ENCODE measurements at regions not wholly inside any gene's neighbourhood (a gene's known extent, or its start where the extent isn't known, plus 50 kb on each side); places are given as distances from the start of the nearest gene placed in this dataset.

DNA sequence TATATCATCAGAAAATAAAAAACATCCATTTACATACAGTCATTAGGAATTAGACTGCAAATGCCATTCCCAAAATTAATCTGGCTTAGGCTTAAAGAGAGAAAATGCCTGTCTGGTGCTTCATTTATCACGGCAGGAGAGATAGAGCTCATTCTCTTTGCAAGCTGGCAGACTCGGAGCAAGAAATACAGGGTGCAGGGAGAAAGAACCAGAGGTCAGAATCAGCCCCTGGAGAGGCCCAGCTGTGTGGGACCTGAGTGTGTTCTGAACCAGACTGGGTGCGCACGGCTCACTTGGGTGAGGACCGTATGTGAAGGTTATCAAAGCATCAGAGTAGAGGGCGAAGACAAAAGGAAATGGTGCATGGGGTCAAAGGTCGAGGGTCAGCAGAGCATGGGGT lies 227.8 kb downstream of the ACKR3 start (continued):
- TF ChIP-seq FOXP1 (CRISPR knock-in tag; IDR thresholded peaks at IDR 0.05) (no peak), ZNF586 (CRISPR knock-in tag; conservative IDR thresholded peaks at IDR 0.05) (no peak), ZNF57 (CRISPR knock-in tag; IDR thresholded peaks at IDR 0.05) (no peak)

DNA sequence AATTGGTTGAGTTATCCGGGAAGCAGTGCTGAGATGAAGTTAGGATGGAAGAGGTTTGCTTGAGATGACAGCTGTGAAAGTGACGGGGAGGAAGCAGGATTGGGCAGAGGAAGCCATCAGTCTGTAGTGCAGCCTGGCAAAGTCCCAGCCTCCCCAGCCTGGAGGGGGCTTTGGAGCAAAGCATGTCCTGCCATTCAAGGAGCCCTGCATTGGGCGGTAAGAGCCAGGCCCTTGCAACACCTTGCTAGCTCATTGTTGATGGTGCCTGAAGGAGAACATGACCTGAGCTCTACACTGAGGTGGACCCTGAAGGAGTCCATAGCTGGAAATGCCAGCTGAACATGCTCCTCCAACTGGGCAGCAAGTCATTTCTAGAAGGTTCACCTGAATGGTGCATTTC lies 228.9 kb downstream of the ACKR3 start:
- no TSS peak for BruUV-seq (replicated peaks)
- in situ Hi-C loops (cut with MboI) = no loop called here

More for the DNA sequence above, 228.9 kb downstream of the ACKR3 start:
- Histone ChIP-seq H3K4me2 (ENCODE audit: insufficient read depth, low read length) (no peak overlapping the region), H3K79me2 (ENCODE audit: control insufficient read depth, insufficient read depth, low read length) (no peaks in the 10 kb centered on the region), H3K4me1 (replicated peaks in 1 of 2; ENCODE audit: control insufficient read depth in 2 of 2, insufficient read depth in 2 of 2, low read length in 2 of 2) (no peaks in the 10 kb centered on the region), H3K36me3 (ENCODE audit: control insufficient read depth, insufficient read depth, low read length) (no peaks in the 10 kb centered on the region), H3K9me1 (ENCODE audit: control insufficient read depth, insufficient read depth, low read length) (no peaks in the 10 kb centered on the region), H3K27ac (ENCODE audit: extremely low read depth, low read depth, low read length) (no peak overlapping the region), H3K27me3 (ENCODE audit: control insufficient read depth in 2 of 2, insufficient read depth in 2 of 2, low read length in 2 of 2) (peaks cover 0 to 9% of the 10 kb centered on the region in 2 experiments; a peak in 1 of 5 replicates), H4K20me1 (replicated peaks; ENCODE audit: control insufficient read depth, insufficient read depth, low read length) (no peaks in the 10 kb centered on the region), H3K9ac (ENCODE audit: insufficient read depth in 1 of 2, low read depth in 2 of 2, low read length in 2 of 2) (no peak overlapping the region), H3K9me3 (replicated peaks; ENCODE audit: control insufficient read depth, insufficient read depth, low read depth, low read length) (no peaks in the 10 kb centered on the region), H3K4me3 (no peak overlapping the region), H2AFZ (ENCODE audit: low read depth, low read length) (no peak overlapping the region)
- TF ChIP-seq SNIP1 (IDR thresholded peaks at IDR 0.05; ENCODE audit: low read depth) (no peak), MCM7 (IDR thresholded peaks at IDR 0.05) (no peak), SRSF3 (IDR thresholded peaks at IDR 0.05; ENCODE audit: insufficient read depth, low read length) (no peak), ZNF408 (CRISPR knock-in tag; IDR thresholded peaks at IDR 0.05; ENCODE audit: low read depth) (no peak), ZKSCAN1 (IDR thresholded peaks at IDR 0.05; ENCODE audit: low read depth, low read length) (no peak), CBFA2T3 (IDR thresholded peaks at IDR 0.05) (no peak), RBM25 (IDR thresholded peaks at IDR 0.05; ENCODE audit: low read depth, low read length, severe bottlenecking) (no peak), ZNF224 (CRISPR knock-in tag; IDR thresholded peaks at IDR 0.05) (no peak), RAD21 (CRISPR knock-in tag; conservative IDR thresholded peaks at IDR 0.05 in 1 of 2, IDR thresholded peaks at IDR 0.05 in 1 of 2) (no peak), FOXK2 (conservative IDR thresholded peaks at IDR 0.05 in 1 of 2, IDR thresholded peaks at IDR 0.05 in 1 of 2; ENCODE audit: low read depth in 2 of 2) (no peak), TCFL5 (CRISPR knock-in tag; conservative IDR thresholded peaks at IDR 0.05) (no peak), PHF8 (IDR thresholded peaks at IDR 0.05; ENCODE audit: borderline replicate concordance, low read length) (no peak), FOXP1 (CRISPR knock-in tag; IDR thresholded peaks at IDR 0.05) (no peak)
- TF ChIP-seq, protein P1, sequence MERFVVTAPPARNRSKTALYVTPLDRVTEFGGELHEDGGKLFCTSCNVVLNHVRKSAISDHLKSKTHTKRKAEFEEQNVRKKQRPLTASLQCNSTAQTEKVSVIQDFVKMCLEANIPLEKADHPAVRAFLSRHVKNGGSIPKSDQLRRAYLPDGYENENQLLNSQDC (CRISPR knock-in tag; IDR thresholded peaks at IDR 0.05) = no peak
- TF ChIP-seq, protein P2, sequence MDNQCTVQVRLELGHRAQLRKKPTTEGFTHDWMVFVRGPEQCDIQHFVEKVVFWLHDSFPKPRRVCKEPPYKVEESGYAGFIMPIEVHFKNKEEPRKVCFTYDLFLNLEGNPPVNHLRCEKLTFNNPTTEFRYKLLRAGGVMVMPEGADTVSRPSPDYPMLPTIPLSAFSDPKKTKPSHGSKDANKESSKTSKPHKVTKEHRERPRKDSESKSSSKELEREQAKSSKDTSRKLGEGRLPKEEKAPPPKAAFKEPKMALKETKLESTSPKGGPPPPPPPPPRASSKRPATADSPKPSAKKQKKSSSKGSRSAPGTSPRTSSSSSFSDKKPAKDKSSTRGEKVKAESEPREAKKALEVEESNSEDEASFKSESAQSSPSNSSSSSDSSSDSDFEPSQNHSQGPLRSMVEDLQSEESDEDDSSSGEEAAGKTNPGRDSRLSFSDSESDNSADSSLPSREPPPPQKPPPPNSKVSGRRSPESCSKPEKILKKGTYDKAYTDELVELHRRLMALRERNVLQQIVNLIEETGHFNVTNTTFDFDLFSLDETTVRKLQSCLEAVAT (IDR thresholded peaks at IDR 0.05) = no peak
- DNase-seq (ENCODE audit: extremely low read depth in 1 of 4, low spot score in 3 of 4) = no peak
- ATAC-seq = no peak
- ChIA-PET POLR2A (no interaction called here), CTCF (ENCODE audit: low intra/inter-chr PET ratio) (no interaction called here)
- intact Hi-C loops (cut with micrococcal nuclease) = no loop called here
- FAIRE-seq = no peak
- WGBS (ENCODE audit: insufficient coverage, low coverage, missing lambda C conversion rate) = 0% methylated on average over 3 of the region's 3 CpGs

Data from K562 (cell line).